GM12891 (cell line): ENCODE measurements at regions not wholly inside any gene's neighbourhood (a gene's known extent, or its start where the extent isn't known, plus 50 kb on each side); places are given as distances from the start of the nearest gene placed in this dataset.

Source experiments
- PAX5 ChIP-seq: IDR thresholded peaks from 2 replicates; pipeline ENCODE4 v1.6.1; 2011; ENCODE audit warnings: low read length, moderate library complexity, mild to moderate bottlenecking; ENCODE audit not compliant: insufficient read depth, severe bottlenecking
- POLR2A ChIP-seq: IDR thresholded peaks from 2 replicates; pipeline ENCODE4 v1.6.1; 2011; ENCODE audit warnings: low read depth, low read length, control low read depth
- POLR2AphosphoS5 ChIP-seq: IDR thresholded peaks from 2 replicates; pipeline ENCODE4 v1.6.1; 2011; ENCODE audit warnings: low read depth, low read length, control low read depth
- POU2F2 ChIP-seq: IDR thresholded peaks from 2 replicates; pipeline ENCODE4 v1.6.1; 2011; ENCODE audit warnings: low read depth, mild to moderate bottlenecking, control low read depth, low read length, moderate library complexity
- SPI1 ChIP-seq: IDR thresholded peaks from 2 replicates; pipeline ENCODE4 v1.6.1; 2011; ENCODE audit warnings: low read depth, low read length, control low read depth
- TAF1 ChIP-seq: IDR thresholded peaks from 2 replicates; pipeline ENCODE4 v1.6.1; 2011; ENCODE audit warnings: low read depth, low read length, control low read depth

GRCh38 chr11:37841016-37841415, 1243.0 kb upstream of the RAG2 start:
- TF ChIP-seq POLR2AphosphoS5 (no peak), POLR2A (no peak), TAF1 (no peak), SPI1 (no peak), PAX5 (no peak), POU2F2 (no peak)
